ENCODE measurements at regions not wholly inside any gene's neighbourhood (a gene's known extent, or its start where the extent isn't known, plus 50 kb on each side); places are given as distances from the start of the nearest gene placed in this dataset.

DNA sequence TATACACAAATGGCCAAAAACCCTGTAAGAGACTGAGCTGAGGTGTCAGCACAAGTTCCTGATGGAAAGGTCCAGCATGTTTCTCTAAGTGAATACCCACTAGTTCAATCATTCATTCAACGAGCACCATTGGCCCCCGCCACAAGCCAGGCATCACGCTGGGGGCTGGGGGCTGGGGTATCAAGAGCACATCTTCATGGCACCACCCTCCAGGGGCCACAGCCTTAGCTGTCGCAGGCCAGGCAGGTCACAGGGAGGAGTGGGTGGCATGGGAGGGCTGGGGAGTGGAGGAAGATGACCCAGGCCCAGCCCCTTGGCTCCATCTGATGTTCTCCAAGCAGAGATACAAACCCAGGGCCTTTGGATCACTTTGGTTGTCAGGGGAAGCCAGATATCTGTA lies 97.9 kb downstream of the ACKR3 start:
- TF ChIP-seq, protein P1, sequence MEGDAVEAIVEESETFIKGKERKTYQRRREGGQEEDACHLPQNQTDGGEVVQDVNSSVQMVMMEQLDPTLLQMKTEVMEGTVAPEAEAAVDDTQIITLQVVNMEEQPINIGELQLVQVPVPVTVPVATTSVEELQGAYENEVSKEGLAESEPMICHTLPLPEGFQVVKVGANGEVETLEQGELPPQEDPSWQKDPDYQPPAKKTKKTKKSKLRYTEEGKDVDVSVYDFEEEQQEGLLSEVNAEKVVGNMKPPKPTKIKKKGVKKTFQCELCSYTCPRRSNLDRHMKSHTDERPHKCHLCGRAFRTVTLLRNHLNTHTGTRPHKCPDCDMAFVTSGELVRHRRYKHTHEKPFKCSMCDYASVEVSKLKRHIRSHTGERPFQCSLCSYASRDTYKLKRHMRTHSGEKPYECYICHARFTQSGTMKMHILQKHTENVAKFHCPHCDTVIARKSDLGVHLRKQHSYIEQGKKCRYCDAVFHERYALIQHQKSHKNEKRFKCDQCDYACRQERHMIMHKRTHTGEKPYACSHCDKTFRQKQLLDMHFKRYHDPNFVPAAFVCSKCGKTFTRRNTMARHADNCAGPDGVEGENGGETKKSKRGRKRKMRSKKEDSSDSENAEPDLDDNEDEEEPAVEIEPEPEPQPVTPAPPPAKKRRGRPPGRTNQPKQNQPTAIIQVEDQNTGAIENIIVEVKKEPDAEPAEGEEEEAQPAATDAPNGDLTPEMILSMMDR (IDR thresholded peaks at IDR 0.05), result no peak
- TF ChIP-seq POLR2A (IDR thresholded peaks at IDR 0.05), result no peak
- TF ChIP-seq POLR2AphosphoS5 (IDR thresholded peaks at IDR 0.05), result no peak
- TF ChIP-seq EP300 (IDR thresholded peaks at IDR 0.05; ENCODE audit: low read depth), result no peak
